GM12892 (cell line): ENCODE measurements at regions not wholly inside any gene's neighbourhood (a gene's known extent, or its start where the extent isn't known, plus 50 kb on each side); places are given as distances from the start of the nearest gene placed in this dataset.

Source experiments
- POLR2A ChIP-seq: IDR thresholded peaks from 2 replicates; pipeline ENCODE4 v1.6.1; 2011; ENCODE audit warnings: low read depth, low read length, control low read depth
- POLR2AphosphoS5 ChIP-seq: IDR thresholded peaks from 2 replicates; pipeline ENCODE4 v1.6.1; 2011; ENCODE audit warnings: low read depth, low read length, control low read depth
- TAF1 ChIP-seq: IDR thresholded peaks from 2 replicates; pipeline ENCODE4 v1.6.1; 2011; ENCODE audit warnings: low read depth, mild to moderate bottlenecking, control low read depth, low read length, borderline replicate concordance

GRCh38 chr1:88375977-88376376 lies 308.1 kb upstream of the PKN2 start:
- TF ChIP-seq TAF1: no peak
- TF ChIP-seq POLR2A: no peak
- no peak for TF ChIP-seq POLR2AphosphoS5
